Central memory CD4-positive, alpha-beta T cell (primary cell): ENCODE measurements at regions not wholly inside any gene's neighbourhood (a gene's known extent, or its start where the extent isn't known, plus 50 kb on each side); places are given as distances from the start of the nearest gene placed in this dataset.
"Not testable (repeated sequence)": the region's sequence is repeated elsewhere in the genome, so short reads cannot be mapped to it uniquely, and the experiment has no call there.

ENCODE experiments used
- DNase-seq: peaks from one replicate; pipeline ENCODE4 v3.0.0; 2022

- DNase-seq = no peak
These were observed 96.7 kb upstream of the NECTIN3 start for GRCh38 chr3:110974902-110975301.

- DNase-seq = no peak
These were observed 87.0 kb upstream of the NECTIN3 start for GRCh38 chr3:110984456-110985250.

GRCh38 chr3:110989446-110989845, 82.2 kb upstream of the NECTIN3 start:
- DNase-seq = no peak

GRCh38 chr3:110995461-110996231, 76.0 kb upstream of the NECTIN3 start:
- DNase-seq = no peak

- not testable (repeated sequence) for DNase-seq
These were observed 72.8 kb upstream of the NECTIN3 start for GRCh38 chr3:110998766-110999165.

GRCh38 chr3:111006485-111006884, 65.1 kb upstream of the NECTIN3 start:
- not testable (repeated sequence) for DNase-seq

GRCh38 chr3:111012388-111013248, 59.0 kb upstream of the NECTIN3 start:
- no peak for DNase-seq
